COLO829 (cell line): ENCODE measurements at regions not wholly inside any gene's neighbourhood (a gene's known extent, or its start where the extent isn't known, plus 50 kb on each side); places are given as distances from the start of the nearest gene placed in this dataset.

Experiments used
- DNase-seq: peaks from one replicate; pipeline ENCODE4 v3.0.0; 2012; ENCODE audit warnings: low spot score

DNA sequence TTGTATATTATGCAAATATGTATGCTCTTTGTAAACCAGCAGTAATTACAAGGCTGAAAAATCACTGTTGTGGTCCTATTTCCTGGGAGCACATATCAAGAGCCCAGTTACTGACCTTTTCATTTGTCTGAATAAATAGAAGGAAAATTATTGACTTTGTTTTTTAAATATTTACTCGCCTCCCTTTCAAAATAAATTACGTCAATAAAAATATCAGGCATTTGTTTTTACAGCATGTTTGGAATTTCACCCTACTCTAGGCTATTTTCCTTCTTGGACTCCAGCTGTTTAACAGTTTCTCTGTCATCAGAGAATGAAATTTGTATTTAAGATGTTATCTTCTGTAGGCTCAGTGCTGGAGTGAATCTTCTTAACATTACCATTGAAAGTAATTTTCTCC is 59.9 kb upstream of the LRATD1 start:
- DNase-seq = no peak

DNA sequence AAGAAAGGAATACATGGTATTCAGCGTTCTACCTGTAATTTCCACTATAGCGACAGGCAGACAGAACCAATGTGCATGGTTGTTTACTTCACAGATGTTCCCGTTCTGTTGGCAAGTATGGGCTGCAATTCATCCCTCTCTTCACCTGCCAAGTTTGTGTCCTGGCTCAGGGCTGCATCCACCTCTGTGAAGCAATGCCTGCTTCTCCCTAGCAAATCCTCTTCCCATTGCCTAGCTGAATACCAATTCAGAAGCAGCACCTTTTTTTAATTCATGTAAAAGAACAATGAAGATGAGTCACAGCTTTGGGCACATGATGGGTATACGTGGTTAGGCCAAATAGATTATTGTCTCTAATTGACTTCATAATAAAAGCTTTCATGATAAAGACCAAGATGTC is 54.7 kb upstream of the LRATD1 start:
- no peak for DNase-seq
